BE2C (cell line): ENCODE measurements at regions not wholly inside any gene's neighbourhood (a gene's known extent, or its start where the extent isn't known, plus 50 kb on each side); places are given as distances from the start of the nearest gene placed in this dataset.

Experiments
- DNase-seq: peaks from one replicate; pipeline ENCODE4 v3.0.0-alpha.2; 2020
- H3K27me3 ChIP-seq: fragments of 250-450 bp; sonication (Bioruptor Pico); 2 replicates; pipeline ENCODE4 v1.5.1; 2020; ENCODE audit warnings: mild to moderate bottlenecking
- H3K36me3 ChIP-seq: fragments of 250-450 bp; sonication (Bioruptor Pico); 2 replicates; pipeline ENCODE4 v1.5.1; 2020; ENCODE audit warnings: mild to moderate bottlenecking
- H3K4me1 ChIP-seq: fragments of 250-450 bp; sonication (Bioruptor Pico); 2 replicates; pipeline ENCODE4 v1.5.1; 2020
- H3K4me3 ChIP-seq: 2 replicates; pipeline ENCODE4 v1.5.1; 2011; ENCODE audit warnings: low read depth, low read length
- H3K9me3 ChIP-seq: fragments of 250-450 bp; sonication (Bioruptor Pico); 2 replicates; pipeline ENCODE4 v1.5.1; 2020
- TF ChIP-seq, protein P1 (sequence below): IDR thresholded peaks from 2 replicates; pipeline ENCODE4 v1.5.1; 2012; ENCODE audit warnings: mild to moderate bottlenecking, low read depth, low read length

DNA sequence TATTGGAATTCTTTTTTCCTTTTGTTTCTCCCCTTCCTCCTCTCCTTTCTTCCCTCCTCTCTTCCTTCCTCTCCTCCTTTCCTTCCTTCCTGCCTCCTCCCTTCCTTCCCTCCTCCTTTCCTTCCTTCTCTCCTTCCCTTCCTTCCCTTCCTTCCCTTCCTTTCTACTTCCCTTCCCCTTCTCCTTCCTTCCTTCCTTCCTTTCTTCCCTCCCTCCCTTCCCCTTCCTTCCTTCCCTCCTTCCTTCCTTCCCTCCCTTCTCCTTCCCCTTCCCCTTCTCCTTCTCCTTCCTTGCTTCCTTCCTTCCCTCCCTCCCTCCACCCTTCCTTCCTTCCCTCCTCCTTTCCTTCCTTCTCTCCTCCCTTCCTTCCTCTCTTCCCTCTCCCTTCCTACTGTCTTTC, 431.0 kb upstream of the MEIS1 start:
- TF ChIP-seq, protein P1, sequence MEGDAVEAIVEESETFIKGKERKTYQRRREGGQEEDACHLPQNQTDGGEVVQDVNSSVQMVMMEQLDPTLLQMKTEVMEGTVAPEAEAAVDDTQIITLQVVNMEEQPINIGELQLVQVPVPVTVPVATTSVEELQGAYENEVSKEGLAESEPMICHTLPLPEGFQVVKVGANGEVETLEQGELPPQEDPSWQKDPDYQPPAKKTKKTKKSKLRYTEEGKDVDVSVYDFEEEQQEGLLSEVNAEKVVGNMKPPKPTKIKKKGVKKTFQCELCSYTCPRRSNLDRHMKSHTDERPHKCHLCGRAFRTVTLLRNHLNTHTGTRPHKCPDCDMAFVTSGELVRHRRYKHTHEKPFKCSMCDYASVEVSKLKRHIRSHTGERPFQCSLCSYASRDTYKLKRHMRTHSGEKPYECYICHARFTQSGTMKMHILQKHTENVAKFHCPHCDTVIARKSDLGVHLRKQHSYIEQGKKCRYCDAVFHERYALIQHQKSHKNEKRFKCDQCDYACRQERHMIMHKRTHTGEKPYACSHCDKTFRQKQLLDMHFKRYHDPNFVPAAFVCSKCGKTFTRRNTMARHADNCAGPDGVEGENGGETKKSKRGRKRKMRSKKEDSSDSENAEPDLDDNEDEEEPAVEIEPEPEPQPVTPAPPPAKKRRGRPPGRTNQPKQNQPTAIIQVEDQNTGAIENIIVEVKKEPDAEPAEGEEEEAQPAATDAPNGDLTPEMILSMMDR = no peak
- H3K4me3 ChIP-seq = no peak overlapping the region
- H3K9me3 ChIP-seq = no peaks in the 10 kb centered on the region
- no peak for DNase-seq
- no peaks in the 10 kb centered on the region for H3K4me1 ChIP-seq
- no peaks in the 10 kb centered on the region for H3K36me3 ChIP-seq
- H3K27me3 ChIP-seq = no peaks in the 10 kb centered on the region

DNA sequence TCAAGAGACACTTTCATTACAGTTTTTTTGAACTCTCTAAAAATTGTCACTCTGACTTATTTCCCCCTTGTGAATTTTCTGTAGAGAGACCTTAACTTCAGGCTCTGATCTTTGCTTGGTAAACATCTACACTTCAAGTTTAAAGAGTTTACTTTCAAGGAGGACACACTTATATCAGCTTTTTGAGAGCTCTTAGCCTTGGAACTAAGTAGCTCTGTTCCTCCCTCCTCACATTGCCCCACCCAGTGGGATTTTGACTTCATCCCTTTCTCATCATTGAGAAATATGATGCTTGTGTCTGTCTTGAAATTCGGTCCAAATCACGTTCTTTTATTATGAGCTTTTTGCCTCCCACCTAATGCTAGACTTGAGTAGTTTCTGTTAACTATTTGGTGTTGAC, 433.4 kb upstream of the MEIS1 start:
- TF ChIP-seq, protein P1 = no peak
- Histone ChIP-seq H3K9me3 (no peaks in the 10 kb centered on the region), H3K4me3 (no peak overlapping the region), H3K27me3 (no peaks in the 10 kb centered on the region), H3K36me3 (no peaks in the 10 kb centered on the region), H3K4me1 (no peaks in the 10 kb centered on the region)
- no peak for DNase-seq

DNA sequence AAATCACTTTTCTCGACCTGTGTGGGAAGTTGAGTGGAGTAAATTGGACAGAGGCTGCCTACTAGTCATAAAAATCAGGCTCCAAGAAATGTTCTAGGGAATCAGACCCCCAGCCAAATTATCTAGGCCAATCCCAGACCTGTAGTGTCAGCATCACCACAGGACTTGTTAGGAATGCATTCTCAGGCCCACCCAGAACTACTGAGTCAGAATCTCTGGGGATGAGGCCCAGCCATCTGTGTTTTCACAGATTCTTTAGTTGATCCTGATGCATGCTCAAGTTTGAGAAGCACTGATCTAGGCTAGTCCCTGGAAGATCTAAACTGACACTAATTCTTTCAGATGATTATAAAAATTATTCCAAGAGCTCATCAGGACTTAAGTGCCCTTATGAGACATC, 434.0 kb upstream of the MEIS1 start:
- H3K36me3 ChIP-seq = no peaks in the 10 kb centered on the region
- TF ChIP-seq, protein P1 = no peak
- no peaks in the 10 kb centered on the region for H3K9me3 ChIP-seq
- H3K4me3 ChIP-seq = no peak overlapping the region
- H3K4me1 ChIP-seq = no peaks in the 10 kb centered on the region
- no peak for DNase-seq
- no peaks in the 10 kb centered on the region for H3K27me3 ChIP-seq

DNA sequence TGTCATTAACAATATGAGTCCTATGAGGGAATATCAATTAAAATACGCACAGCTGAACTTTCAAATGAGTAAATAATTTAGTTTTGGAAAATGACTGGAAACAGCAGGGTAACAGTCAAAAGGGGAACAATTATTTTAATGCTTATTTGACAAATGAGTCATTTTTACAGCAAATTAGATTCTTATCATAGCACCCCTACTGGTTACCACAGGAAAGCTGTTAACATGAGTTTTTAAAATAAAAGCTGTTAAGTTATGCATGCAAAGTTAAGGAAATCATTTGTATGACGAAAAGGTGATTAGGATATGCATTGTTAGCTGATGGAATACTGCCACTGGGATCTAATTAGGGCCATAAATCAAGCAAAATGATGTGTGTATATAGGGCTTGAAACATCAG, 435.1 kb upstream of the MEIS1 start:
- DNase-seq = no peak
- Histone ChIP-seq H3K4me3 (no peak overlapping the region), H3K27me3 (no peaks in the 10 kb centered on the region), H3K36me3 (no peaks in the 10 kb centered on the region), H3K4me1 (no peaks in the 10 kb centered on the region), H3K9me3 (no peaks in the 10 kb centered on the region)
- TF ChIP-seq, protein P1 = no peak

DNA sequence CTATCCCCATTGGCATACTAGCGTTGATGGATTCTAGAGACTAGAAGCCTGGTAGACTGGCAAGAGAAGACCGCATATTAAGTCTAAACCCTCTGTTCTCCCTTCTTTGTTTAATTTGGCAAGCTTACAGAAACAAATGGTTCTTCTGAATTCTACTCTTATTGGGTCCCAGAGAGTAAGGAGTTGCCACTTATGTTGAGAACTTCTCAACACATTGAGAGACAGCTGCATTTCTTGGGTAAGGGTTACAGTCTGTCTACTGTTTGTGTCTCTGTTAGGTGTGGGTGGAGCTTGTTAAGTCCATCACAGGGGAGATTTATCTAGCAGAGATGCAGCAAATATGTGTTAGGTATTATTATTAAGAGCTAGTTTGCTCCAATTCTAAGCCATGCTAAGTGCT, 435.8 kb upstream of the MEIS1 start:
- no peaks in the 10 kb centered on the region for H3K9me3 ChIP-seq
- no peaks in the 10 kb centered on the region for H3K27me3 ChIP-seq
- no peaks in the 10 kb centered on the region for H3K36me3 ChIP-seq
- DNase-seq = no peak
- no peak overlapping the region for H3K4me3 ChIP-seq
- TF ChIP-seq, protein P1 = no peak
- H3K4me1 ChIP-seq = no peaks in the 10 kb centered on the region

DNA sequence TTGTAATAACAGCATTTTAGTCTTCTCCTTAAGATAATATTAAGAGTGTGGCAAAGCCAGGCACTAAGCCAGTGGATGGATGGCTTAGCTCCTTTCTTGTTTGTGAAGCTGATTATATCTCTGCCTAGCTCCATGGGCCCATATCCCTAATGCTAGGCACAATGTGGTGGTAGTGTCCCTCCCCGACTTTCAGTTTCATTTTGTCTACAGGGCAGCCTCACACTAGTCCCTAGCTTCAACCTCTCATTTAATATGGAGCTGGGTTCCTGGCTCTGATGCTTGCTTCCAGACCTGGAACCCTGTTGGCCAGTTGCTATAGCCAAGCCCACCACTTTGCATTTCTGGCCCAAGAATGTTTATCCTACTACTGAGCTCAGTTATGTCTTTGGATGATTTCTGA, 437.0 kb upstream of the MEIS1 start:
- TF ChIP-seq, protein P1 = no peak
- Histone ChIP-seq H3K36me3 (no peaks in the 10 kb centered on the region), H3K27me3 (no peaks in the 10 kb centered on the region), H3K4me3 (no peak overlapping the region), H3K9me3 (no peaks in the 10 kb centered on the region), H3K4me1 (no peaks in the 10 kb centered on the region)
- no peak for DNase-seq
